GM21367 (cell line): ENCODE measurements at regions not wholly inside any gene's neighbourhood (a gene's known extent, or its start where the extent isn't known, plus 50 kb on each side); places are given as distances from the start of the nearest gene placed in this dataset.

ENCODE experiments used
- ATAC-seq: cut with Tn5 transposase; IDR thresholded peaks from one replicate; pipeline ENCODE4 v1.9.1; 2021; ENCODE audit not compliant: unreplicated experiment

GRCh38 chr3:41126961-41127360, 72.3 kb upstream of the CTNNB1 start:
- no peak for ATAC-seq

GRCh38 chr3:41127414-41127813, 71.9 kb upstream of the CTNNB1 start:
- ATAC-seq: no peak

- no peak for ATAC-seq
Observed at GRCh38 chr3:41129731-41130130, 69.6 kb upstream of the CTNNB1 start.

GRCh38 chr3:41131224-41131623, 68.1 kb upstream of the CTNNB1 start:
- no peak for ATAC-seq

GRCh38 chr3:41137686-41138111, 61.6 kb upstream of the CTNNB1 start:
- ATAC-seq: no peak

GRCh38 chr3:41138146-41138545, 61.2 kb upstream of the CTNNB1 start:
- no peak for ATAC-seq

GRCh38 chr3:41138601-41139000, 60.7 kb upstream of the CTNNB1 start:
- no peak for ATAC-seq

GRCh38 chr3:41140242-41140641, 59.1 kb upstream of the CTNNB1 start:
- ATAC-seq: no peak

GRCh38 chr3:41141433-41142167, 57.7 kb upstream of the CTNNB1 start:
- ATAC-seq: no peak

GRCh38 chr3:41143421-41144031, 55.8 kb upstream of the CTNNB1 start:
- no peak for ATAC-seq

GRCh38 chr3:41144631-41145030, 54.7 kb upstream of the CTNNB1 start:
- no peak for ATAC-seq

- no peak for ATAC-seq
Observed at GRCh38 chr3:41148478-41148877, 50.8 kb upstream of the CTNNB1 start.

GRCh38 chr3:41148901-41149300, 50.4 kb upstream of the CTNNB1 start:
- ATAC-seq: no peak
